22Rv1 (cell line): ENCODE measurements at regions not wholly inside any gene's neighbourhood (a gene's known extent, or its start where the extent isn't known, plus 50 kb on each side); places are given as distances from the start of the nearest gene placed in this dataset.

Experiments
- ZFX ChIP-seq: fragments of 450-650 bp; IDR thresholded peaks from 2 replicates; pipeline ENCODE4 v1.6.1; 2017; ENCODE audit warnings: antibody characterized with exemption, borderline replicate concordance
- TF ChIP-seq, protein P1 (sequence below): fragments of 450-650 bp; IDR thresholded peaks from 2 replicates; pipeline ENCODE4 v1.5.1; 2017; ENCODE audit warnings: mild to moderate bottlenecking

DNA sequence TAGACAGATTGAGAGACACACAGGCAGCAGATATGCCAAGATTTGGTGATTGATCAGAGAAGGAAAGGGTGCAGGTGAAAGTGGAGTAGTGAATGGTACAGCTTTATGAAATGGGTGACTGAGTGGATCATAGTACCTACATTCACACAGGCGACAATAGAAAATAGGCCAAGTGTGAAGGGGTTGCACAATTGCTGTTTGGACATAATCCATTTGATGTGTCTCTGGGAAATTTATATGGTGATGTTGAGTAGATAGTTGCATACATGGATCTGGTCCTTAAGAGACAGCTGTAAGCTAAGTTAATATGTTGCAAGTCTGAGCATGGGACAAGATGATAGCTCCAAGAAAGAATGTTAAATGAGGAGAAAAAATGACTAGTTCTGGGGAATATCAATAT lies 118.6 kb upstream of the COP1 start:
- TF ChIP-seq, protein P1, sequence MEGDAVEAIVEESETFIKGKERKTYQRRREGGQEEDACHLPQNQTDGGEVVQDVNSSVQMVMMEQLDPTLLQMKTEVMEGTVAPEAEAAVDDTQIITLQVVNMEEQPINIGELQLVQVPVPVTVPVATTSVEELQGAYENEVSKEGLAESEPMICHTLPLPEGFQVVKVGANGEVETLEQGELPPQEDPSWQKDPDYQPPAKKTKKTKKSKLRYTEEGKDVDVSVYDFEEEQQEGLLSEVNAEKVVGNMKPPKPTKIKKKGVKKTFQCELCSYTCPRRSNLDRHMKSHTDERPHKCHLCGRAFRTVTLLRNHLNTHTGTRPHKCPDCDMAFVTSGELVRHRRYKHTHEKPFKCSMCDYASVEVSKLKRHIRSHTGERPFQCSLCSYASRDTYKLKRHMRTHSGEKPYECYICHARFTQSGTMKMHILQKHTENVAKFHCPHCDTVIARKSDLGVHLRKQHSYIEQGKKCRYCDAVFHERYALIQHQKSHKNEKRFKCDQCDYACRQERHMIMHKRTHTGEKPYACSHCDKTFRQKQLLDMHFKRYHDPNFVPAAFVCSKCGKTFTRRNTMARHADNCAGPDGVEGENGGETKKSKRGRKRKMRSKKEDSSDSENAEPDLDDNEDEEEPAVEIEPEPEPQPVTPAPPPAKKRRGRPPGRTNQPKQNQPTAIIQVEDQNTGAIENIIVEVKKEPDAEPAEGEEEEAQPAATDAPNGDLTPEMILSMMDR: no peak
- no peak for TF ChIP-seq ZFX
